Right forelimb (tissue), 1 donor: ENCODE measurements at regions not wholly inside any gene's neighbourhood (a gene's known extent, or its start where the extent isn't known, plus 50 kb on each side); places are given as distances from the start of the nearest gene placed in this dataset.
"Not testable (repeated sequence)": the region's sequence is repeated elsewhere in the genome, so short reads cannot be mapped to it uniquely, and the experiment has no call there.

ENCODE experiments used
- DNase-seq: peaks from one replicate; pipeline ENCODE4 v3.0.0-alpha.2; 2018

GRCh38 chr18:59038295-59039039 is 101.2 kb upstream of the SEC11C start:
- DNase-seq: no peak

- DNase-seq: not testable (repeated sequence)
These were observed 100.7 kb upstream of the SEC11C start for GRCh38 chr18:59039040-59039320.

GRCh38 chr18:59039449-59039848 is 100.2 kb upstream of the SEC11C start:
- no peak for DNase-seq

- DNase-seq: no peak
These were observed 98.9 kb upstream of the SEC11C start for GRCh38 chr18:59040770-59041148.

GRCh38 chr18:59041296-59041695 is 98.4 kb upstream of the SEC11C start:
- no peak for DNase-seq

DNA sequence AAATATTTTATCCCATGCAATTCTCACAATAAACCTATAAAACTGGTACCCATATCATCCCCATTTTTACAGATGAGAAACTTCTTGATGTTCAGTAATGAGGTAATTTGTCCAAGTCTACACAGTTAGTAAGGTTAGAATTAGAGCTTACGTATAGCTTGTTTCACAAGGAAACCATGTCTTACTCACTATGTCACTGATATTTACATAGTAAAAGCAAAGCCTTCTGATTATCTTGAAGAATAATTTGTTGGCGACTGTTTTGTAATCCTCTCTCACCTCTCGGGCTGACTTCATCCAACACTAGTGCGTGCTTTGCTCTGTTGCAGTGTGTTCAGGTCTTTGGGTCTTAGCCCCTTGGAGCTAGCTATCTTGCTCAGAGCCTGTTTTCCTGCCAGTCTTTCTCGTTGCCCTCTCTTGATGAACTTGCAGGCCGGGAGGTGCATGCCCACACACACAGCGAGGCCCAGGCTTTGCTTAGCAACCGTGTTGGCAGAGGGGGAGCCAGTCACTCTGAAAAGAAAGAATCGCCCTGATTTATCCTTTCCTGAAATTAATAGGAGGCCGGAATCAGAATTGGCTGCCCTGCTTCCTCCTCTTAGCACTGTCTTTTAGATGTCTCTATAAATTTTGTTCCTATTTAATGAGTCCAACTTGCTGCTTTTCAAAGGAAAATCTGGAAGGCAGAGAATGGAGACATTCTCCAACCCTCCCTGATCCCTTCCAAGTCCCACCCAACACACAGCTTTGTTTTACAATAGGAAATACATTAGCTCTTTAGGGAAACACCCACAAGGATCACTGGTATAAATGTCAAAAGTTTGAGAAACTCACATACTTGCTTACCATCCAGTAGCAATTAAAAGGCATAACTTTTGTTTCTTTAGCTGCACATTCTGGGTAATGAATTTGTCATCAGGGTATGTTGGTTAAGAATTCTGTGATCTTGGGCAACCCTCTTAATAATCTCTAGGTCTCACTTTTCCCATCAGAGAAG is 97.6 kb upstream of the SEC11C start:
- DNase-seq: no peak

DNA sequence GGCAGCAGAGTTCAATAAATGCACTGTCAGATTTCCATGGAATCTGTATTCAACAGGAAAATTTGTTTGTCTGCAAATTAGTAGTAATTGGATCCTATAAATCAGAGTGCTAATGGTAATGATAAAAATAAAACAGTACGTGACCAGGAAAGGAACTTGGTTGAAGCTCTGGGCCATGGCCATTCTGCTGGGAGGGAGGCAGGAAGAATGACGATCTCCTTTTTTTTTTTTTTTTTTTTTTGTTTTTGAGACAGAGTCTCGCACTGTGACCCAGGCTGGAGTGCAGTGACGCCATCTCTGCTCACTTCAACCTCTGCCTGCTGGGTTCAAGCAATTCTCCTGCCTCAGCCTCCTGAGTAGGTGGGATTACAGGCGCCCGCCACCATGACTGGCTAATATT is 94.8 kb upstream of the SEC11C start:
- no peak for DNase-seq

GRCh38 chr18:59047321-59048047 is 92.2 kb upstream of the SEC11C start:
- DNase-seq: no peak

- DNase-seq: no peak
These were observed 91.7 kb upstream of the SEC11C start for GRCh38 chr18:59048048-59048363.

DNA sequence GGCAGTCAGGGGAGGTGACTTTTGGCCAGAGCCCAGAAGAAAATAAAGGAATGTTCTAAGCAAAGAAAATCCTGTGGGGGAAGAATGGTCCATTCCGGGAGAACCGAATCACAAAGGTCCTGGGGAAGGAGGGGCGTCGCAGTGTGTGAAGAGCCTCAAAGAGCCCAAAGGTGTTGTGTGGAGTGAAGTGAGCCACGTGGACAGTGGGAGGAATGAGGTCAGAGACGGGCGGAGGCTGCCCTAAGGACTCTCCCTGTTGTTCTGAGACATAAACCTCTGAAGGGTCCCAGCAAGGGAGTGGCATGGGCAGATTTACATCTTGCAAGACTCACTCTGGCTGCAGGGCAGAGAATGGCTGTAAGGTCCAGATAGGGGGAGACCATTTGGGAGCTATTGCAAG is 91.3 kb upstream of the SEC11C start:
- DNase-seq: no peak

- DNase-seq: no peak
These were observed 89.7 kb upstream of the SEC11C start for GRCh38 chr18:59049721-59050660.

DNA sequence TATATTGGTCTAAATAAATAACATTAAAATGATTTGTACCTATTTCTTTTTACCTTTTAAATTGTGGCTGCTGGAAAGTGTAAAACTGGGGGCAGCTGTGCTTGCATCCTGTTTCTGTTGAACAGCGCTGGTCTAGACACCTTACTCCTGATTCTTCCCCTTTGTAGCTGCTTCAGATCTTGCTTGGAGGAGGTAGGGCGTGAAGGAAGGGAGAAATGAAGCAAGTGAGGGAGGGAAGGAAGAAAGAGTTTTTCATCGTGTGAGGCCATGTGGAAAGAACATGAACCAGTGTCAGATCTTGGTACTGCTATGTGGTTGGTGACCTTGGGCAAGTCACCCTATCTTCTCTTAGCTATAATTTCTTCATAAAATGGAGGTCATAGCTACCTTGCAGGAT is 89.0 kb upstream of the SEC11C start:
- DNase-seq: no peak

DNA sequence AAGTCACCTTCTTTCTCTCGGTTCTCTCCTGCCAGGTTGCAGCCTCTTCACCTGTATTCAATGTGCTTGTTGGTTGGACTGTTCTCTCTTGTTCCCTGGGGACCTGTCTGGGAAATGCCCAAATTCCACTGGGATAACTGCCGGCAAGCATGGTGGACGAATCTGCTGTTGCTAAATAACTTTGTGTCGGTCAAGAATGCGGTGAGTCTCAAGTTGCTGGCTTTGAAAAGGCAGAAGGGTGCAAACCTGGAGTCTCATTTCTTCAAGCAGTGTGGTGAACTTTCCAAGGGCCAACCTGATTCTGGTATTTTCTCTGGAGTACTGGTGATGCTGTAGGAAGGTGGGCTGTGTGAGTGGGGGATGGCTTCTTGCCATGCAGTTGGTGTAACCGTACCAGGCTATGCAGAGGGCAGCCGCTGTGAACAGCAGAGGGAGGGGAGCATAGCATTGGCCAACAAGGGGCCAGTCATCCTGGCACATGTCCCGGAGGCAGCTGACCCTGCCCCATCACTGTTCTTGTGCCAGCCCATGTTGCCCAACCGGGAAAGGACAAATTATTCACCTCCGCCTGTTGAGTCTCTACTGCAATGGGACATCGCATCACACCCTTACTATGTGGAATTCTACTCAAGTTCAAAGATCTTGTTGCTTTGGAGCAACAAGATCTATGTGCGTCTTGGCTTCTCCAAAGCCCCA is 88.1 kb upstream of the SEC11C start:
- peak; percentile 58 for DNase-seq

DNA sequence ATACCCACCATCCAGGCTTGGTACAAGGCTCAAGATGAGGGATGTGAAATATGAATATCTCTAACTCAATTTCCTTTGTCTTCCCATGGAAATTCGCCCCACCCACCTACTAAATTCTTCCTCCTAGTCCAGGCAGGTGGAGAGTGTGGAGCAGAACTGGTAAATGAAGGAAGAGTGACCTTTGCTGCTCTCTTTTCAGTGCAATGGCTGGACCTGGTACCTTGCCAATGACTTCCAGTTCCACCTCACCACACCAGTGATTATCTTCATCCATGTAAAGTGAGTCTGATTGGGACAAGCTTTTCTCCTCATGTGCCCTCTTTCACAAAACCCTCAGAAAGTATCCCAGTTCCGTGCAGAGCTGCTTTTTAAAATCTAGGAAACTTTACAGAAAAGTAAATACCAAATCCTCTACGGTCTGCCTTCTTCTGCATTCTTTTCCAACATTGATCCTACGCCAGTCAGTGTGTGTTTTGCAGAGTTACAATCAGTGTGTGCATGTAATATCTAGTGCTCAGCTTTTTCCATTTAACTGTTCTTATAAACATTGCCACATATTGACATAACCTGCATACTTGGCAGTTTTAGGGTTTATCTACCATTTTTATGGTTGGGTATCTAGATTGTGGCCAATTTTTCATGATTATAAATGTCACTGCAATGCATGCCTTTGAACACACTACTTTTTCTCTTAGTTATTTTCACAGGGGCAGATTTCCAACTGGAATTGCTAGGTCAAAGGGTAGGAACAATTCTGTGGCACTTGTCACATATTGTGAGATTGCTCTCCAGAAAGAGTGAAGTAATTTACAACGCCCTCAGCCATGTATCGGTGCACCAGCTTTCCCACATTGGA is 86.5 kb upstream of the SEC11C start:
- peak; percentile 25 for DNase-seq

- peak; percentile 27 for DNase-seq
These were observed 85.0 kb upstream of the SEC11C start for GRCh38 chr18:59054496-59055287.

- DNase-seq: no peak
These were observed 84.2 kb upstream of the SEC11C start for GRCh38 chr18:59055345-59056032.

DNA sequence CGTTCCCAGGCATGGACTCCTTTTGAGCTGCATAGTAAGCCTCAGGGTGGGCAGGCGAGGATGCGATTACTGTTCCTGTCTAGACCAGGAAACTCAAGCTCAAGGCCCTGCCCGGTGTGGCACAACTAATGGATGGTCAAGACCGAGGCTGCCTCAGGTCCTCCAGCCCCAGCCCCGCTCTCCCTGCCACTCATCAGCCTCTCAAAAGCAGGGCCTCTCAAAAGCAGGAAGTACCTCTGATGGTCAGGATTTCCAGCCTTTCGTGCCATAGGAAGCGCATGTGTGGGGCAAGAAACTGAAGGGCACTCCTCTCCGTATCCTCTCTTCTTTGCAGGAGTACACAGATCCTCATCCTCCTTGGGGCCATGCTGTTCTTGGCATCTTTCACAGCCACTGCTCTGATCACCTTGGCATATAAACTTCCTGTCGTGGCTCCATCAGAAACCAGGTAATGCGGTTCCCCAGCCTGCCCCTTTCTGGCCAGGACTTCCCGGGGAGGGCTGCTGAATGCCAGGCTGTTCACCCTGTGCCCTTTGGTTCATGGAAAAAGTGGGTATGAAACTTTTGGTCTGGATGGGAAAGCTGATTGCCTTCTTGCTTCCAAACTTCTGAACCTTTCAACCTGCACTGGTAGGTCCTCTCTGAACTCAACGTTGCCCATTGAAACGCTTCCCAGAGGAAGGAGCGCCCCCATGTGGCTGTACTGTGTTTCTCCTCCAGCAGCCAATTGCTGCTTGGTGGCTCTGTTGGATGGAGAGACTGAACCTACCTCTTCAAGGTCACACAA is 82.8 kb upstream of the SEC11C start:
- DNase-seq: peak; percentile 79

GRCh38 chr18:59057493-59057795 is 82.2 kb upstream of the SEC11C start:
- no peak for DNase-seq

DNA sequence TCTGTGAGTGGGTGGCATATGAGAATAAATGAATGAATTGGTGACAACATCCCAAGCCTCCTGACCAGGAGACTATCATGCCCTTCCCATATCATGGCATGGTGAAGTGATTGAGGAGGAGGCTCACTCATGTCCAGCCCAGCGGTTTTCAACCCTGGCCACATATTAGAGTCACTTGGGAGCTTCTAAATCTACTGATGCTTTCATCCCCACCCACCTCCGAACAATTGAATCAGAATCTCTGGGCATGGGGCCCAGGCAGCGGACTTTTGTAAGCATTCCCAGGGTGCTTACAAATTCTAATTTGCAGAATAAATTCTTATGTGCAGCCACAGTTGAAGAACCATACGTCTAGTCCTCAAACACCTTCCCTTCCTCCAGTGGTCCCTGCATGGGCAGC is 81.7 kb upstream of the SEC11C start:
- peak; percentile 41 for DNase-seq
